Gastrocnemius medialis (tissue), 4 donors: ENCODE measurements at regions not wholly inside any gene's neighbourhood (a gene's known extent, or its start where the extent isn't known, plus 50 kb on each side); places are given as distances from the start of the nearest gene placed in this dataset.

ENCODE experiments used
- CTCF ChIP-seq, 5 experiments: fragments of 450-650 bp in 3 of 5; fragments of 200-600 bp in 2 of 5; sonication (generic) in 2 of 5; IDR thresholded peaks in 4 of 5; conservative IDR thresholded peaks in 1 of 5; 1 replicate in 4 of 5; 2 replicates in 1 of 5; pipeline ENCODE4 v1.5.1; 2016 to 2019; ENCODE audit warnings: antibody characterized with exemption in 5 of 5, mild to moderate bottlenecking in 3 of 5, moderate library complexity in 3 of 5
- POLR2A ChIP-seq, 2 donors: fragments of 450-650 bp; IDR thresholded peaks; one replicate each; pipeline ENCODE4 v1.6.1; 2017; ENCODE audit warnings: antibody characterized with exemption in 2 of 2, mild to moderate bottlenecking in 2 of 2, moderate library complexity in 2 of 2

DNA sequence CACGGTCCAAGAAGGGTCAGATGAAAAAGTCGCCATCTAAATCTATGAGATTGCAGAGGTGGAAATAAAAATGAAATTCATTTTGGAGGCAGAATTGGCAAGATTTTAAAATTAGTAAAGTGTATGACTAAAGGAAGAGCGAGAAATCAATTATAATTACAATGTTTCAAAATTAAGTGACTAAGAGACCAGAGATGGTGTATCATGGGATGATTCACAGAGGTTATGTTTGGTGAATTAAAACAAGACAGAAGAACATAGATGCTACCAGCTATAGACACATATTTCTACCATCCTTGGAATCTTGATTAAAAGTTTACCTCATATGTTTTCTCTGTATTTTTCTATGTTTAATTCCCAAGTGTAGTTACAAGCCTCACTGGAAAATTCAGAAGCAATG, 308.9 kb upstream of the DNAJC19 start:
- TF ChIP-seq CTCF (IDR thresholded peaks at IDR 0.05 in 4 of 5, conservative IDR thresholded peaks at IDR 0.05 in 1 of 5), result no peak
- no peak for TF ChIP-seq POLR2A (IDR thresholded peaks at IDR 0.05)
